GM18498 (cell line): ENCODE measurements at regions not wholly inside any gene's neighbourhood (a gene's known extent, or its start where the extent isn't known, plus 50 kb on each side); places are given as distances from the start of the nearest gene placed in this dataset.

Experiments
- ATAC-seq: cut with Tn5 transposase; IDR thresholded peaks from one replicate; pipeline ENCODE4 v1.9.1; 2021; ENCODE audit warnings: mild to moderate bottlenecking, moderate library complexity; ENCODE audit not compliant: unreplicated experiment

DNA sequence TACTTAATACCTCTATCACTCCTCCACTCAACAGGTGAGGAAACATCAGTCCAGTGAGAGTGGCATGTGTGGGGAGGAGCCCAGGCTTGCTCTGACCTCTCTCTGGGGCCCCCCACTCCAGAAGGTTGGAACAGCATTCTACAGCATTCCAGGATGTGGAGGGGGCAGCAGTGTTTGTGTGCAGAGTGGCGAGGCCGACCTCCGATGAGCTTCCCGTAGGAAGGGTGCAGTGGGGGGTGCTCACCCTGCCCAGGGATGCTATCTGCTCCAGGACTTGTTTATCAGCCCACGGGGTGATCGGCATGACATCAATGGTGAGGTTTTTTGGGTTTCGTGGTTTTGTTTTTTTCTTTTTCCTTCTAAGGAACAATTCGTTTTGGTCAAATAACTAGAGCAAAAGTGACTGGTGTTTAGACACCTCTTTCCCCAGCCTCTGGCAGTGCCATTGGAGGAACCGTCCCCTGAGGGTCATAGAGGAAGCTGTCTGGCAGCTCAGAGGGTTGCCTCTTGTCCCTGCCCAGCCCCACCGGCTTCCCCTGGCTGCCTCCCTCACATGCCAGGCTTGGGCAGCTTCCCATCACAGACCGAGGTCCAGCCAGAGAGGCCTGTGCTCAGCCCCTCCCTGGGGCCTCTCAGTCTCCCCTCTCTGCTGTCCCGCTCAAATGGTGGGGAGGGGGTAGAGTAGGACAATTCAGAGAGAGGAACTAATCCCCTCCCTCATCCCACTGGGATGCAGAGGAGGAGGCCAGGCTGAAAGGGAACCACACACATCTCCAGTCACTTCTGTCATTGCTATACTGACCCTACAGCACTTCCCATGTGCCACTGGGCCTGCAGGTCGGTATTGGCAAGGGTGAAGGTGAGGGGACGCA lies 96.5 kb downstream of the ZFP36L2 start:
- no peak for ATAC-seq

DNA sequence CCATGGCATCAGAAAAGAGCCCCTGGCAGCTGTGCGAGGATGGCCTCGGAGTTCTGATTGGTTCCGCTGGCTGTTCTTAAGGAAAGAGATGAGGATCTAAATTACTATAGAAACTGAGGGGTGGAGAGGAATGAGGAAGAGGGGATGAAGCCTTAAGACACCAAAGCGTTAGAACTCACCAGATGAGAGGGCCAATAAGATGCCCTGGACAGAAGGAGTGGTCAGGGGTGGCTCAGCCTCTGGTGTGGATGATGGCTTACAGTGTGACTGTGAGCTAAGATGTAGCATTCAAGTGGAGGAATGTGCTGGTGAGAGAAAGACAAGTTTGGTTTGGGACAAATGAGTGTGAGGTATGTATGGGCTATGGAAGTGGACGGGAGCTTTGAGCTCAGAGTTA lies 97.8 kb downstream of the ZFP36L2 start:
- no peak for ATAC-seq

- ATAC-seq, result no peak
These were observed 98.4 kb downstream of the ZFP36L2 start for GRCh38 chr2:43127941-43128558.

- no peak for ATAC-seq
These were observed 99.0 kb downstream of the ZFP36L2 start for GRCh38 chr2:43127208-43127940.

DNA sequence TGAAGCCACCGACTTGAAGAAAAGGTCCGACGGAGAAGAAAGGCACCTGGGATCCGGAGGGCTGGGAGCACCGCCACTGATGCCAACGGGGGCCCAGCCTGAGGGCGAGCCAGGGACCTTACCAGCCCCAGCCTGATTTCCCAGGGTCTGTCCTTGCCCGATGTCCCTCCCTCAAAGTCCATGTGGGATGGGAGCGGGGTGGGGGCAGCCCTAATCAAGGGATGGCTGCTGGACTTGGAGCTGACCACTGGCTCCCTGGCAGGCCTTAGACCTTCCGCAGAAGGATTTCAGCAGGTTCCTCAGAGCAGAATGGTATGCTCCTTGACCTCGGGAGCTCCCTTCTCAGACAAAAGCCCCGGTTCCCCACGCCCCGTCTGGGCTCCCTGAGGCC lies 99.6 kb downstream of the ZFP36L2 start:
- no peak for ATAC-seq

GRCh38 chr2:43125090-43125998 lies 101.1 kb downstream of the ZFP36L2 start:
- no peak for ATAC-seq

GRCh38 chr2:43124687-43125057 lies 101.7 kb downstream of the ZFP36L2 start:
- ATAC-seq, result no peak

DNA sequence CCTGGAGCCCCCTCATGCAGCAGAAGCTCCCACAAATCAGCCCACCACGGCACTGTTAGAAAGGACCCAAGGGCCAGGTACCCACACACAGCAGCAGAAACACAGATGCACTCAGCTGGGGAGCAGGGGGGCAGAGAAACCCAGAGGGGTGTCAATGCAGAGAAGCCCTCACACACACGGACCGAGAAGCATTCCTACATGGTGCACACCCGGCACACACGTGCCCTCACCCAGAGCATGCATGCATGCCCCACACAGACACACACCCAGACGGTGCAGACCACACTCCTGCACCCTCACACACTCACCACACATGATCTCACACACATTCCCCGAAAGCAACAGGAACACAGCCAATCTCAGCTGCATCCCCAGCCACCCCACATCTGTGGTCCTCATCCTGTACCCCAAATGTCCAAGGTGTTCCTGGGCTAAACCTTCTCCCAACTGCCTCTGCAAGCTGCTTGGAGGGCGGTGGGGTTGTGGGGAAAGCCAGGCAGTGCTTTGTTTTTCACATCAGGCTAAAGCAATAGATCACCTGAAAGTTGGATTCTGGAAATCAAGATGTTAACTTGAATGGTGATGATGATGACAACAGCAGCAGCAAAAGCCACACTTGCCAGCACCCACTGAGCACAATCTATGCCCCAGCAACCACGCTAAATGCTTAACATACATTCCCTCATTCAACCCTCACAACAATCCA lies 102.3 kb downstream of the ZFP36L2 start:
- ATAC-seq, result no peak

GRCh38 chr2:43123486-43123885 lies 102.9 kb downstream of the ZFP36L2 start:
- no peak for ATAC-seq

- no peak for ATAC-seq
These were observed 103.4 kb downstream of the ZFP36L2 start for GRCh38 chr2:43123028-43123427.

DNA sequence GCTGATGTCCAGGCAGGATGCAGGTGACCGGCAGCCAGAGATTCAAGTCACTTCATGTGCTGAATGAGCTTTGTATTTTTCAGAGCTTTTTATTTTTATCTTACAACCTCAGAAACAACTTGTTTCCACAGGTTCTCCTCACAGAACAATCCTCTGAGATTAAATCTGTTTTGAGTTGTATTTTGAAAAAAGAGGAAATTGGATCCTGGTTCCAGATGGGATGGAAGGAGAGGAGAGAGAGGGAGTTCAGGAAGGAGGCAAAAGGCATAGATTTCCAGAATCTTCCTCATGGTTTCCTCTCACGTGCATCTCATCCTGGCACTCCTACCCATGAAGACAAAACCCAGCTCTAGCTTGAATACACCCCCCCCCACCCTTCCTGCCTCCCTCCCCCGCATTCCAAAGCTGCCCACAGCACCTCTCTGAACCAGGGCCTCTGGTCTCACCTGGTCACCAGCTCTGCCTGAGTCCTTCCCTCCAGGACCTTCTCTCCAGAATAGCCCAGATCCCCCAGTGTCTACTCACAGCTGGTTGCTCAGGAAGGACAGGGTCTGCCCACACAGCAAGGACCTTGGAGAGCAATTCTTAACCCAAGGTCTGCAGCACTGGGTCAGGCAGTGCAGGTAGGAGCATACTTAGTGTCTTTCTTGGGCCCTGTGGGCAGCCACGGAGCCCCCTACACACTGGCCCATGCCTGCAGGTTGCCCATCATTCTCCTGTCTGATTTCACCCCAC lies 104.7 kb downstream of the ZFP36L2 start:
- ATAC-seq, result no peak

GRCh38 chr2:43119303-43119702 lies 107.1 kb downstream of the ZFP36L2 start:
- ATAC-seq, result no peak

- no peak for ATAC-seq
These were observed 108.8 kb downstream of the ZFP36L2 start for GRCh38 chr2:43117521-43118143.

DNA sequence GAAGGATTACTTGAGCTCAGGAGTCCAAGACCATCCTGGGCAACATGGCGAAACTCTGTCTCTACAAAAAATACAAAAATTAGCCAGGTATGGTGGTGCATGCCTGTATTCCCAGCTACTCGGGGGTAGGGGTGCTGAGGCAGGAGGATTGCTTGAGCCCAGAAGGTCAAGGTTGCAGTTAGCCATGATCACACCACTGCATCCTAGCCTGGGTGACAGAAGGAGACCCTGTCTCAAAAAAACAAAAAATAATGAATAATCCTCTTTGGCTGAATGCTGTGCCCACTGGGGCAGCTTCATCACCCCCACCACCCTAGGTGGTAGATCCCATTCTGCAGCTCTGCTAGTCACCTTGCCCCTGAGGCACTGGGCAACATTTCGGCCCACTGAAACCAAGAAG lies 109.4 kb downstream of the ZFP36L2 start:
- no peak for ATAC-seq

DNA sequence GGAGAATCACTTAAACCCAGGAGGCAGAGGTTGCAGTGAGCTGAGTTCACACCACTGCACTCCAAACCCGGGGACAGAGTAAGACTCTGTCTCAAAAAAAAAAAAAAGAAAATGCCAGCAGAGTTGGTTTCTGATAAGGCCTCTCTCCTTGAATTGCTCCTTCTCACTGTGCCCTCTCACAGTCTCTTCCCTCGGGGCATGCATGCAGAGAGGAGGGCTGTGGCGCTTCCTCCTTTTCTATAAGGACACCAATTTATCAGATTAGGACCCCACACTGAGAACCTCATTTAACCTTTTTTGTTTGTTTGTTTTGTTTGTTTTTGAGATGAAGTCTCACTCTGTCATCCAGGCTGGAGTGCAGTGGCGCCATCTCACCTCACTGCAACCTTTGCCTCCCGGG lies 110.5 kb downstream of the ZFP36L2 start:
- ATAC-seq, result no peak

DNA sequence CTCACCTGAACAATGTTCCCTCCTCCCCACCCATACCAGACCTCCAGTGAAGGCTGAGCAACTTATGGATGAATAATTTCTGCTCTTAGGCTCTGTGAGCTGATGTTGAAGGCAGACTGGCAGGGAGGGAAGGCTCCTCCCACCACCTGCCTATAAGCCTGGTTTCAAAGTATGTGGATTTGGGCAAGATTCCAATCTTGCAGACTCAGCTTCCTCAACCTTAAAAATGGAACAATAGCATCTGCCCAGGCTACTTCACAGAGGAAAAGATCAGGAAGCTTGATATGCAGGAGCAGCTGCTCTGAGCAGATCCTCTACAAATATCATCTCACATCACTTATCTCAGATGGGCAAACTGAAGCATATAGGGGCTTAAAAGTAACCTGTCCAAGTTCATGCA lies 112.2 kb downstream of the ZFP36L2 start:
- no peak for ATAC-seq

DNA sequence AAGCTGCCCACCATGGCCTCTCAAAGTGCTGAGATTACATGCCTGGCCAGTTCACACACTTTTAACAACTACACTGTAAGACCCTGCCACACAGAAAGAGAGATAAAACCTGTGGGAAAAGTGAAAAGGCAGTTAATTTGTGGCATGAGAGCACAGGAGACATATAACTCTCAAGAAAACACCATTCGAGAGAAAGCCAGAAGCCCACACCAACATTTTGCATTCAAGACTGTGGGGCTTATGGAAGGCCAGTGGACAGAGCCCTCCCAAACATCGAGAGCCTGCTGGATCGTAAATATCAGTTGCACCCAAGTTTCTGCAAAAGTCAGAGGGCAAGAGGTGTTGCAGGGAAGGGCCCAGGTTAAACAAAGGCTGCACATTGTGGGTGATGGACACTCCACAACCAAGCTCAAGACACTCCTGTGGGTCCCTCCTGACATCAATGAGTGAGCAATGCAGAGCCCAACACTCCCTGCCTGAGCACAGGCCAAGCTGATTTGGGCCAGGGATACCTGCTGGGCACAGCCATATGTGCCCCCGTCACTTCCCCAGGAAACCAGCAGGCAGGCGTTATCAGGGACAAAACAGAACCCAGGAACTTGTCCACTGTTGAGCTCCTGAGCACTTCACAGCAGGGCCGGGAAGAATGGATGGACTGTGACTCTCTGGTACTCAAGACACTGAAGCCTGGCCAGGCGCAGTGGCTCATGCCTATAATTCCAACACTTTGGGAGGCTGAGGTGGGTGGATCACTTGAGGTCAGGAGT lies 114.4 kb downstream of the ZFP36L2 start:
- ATAC-seq, result no peak

- ATAC-seq, result no peak
These were observed 115.9 kb downstream of the ZFP36L2 start for GRCh38 chr2:43110442-43110871.
